Testis (tissue), 2 donors: ENCODE measurements at regions not wholly inside any gene's neighbourhood (a gene's known extent, or its start where the extent isn't known, plus 50 kb on each side); places are given as distances from the start of the nearest gene placed in this dataset.

ENCODE experiments used
- CTCF ChIP-seq, 3 experiments: fragments of 450-650 bp in 2 of 3; fragments of 200-600 bp in 1 of 3; sonication (generic) in 1 of 3; IDR thresholded peaks; one replicate each; pipeline ENCODE4 v1.5.1; 2016 to 2019; ENCODE audit warnings: antibody characterized with exemption in 3 of 3, mild to moderate bottlenecking in 2 of 3, moderate library complexity in 1 of 3
- POLR2A ChIP-seq: fragments of 450-650 bp; IDR thresholded peaks from one replicate; pipeline ENCODE4 v1.6.1; 2017; ENCODE audit warnings: antibody characterized with exemption, mild to moderate bottlenecking, moderate library complexity

- no peak for TF ChIP-seq CTCF (IDR thresholded peaks at IDR 0.05)
- TF ChIP-seq POLR2A: no peak
Measured at GRCh38 chr13:33480561-33480960, 195.0 kb upstream of the STARD13 start.
